NB4 (cell line): ENCODE measurements at regions not wholly inside any gene's neighbourhood (a gene's known extent, or its start where the extent isn't known, plus 50 kb on each side); places are given as distances from the start of the nearest gene placed in this dataset.

ENCODE experiments used
- DNase-seq: peaks from one replicate; pipeline ENCODE4 v3.0.0; 2010; ENCODE audit warnings: low read depth
- H3K4me3 ChIP-seq: one replicate; pipeline ENCODE4 v1.5.1; 2011; ENCODE audit warnings: mild to moderate bottlenecking, low read depth, low read length, moderate library complexity
- CTCF ChIP-seq: IDR thresholded peaks from one replicate; pipeline ENCODE4 v1.5.1; 2012; ENCODE audit warnings: low read depth, low read length
- MAX ChIP-seq: IDR thresholded peaks from 2 replicates; pipeline ENCODE4 v1.6.1; 2011; ENCODE audit warnings: low read depth, low read length
- MYC ChIP-seq: IDR thresholded peaks from 2 replicates; pipeline ENCODE4 v1.6.1; 2011; ENCODE audit warnings: low read depth, low read length
- POLR2A ChIP-seq: IDR thresholded peaks from 2 replicates; pipeline ENCODE4 v1.6.1; 2011; ENCODE audit warnings: mild to moderate bottlenecking; ENCODE audit not compliant: insufficient read length; ENCODE audit errors: extremely low read depth

GRCh38 chr1:75673885-75674284 lies 50.6 kb upstream of the ACADM start:
- no peak for DNase-seq
- TF ChIP-seq MYC = no peak
- no peak for TF ChIP-seq CTCF
- no peak for TF ChIP-seq POLR2A
- TF ChIP-seq MAX = no peak
- H3K4me3 ChIP-seq = no peak overlapping the region
